PC-9 (cell line): ENCODE measurements at regions not wholly inside any gene's neighbourhood (a gene's known extent, or its start where the extent isn't known, plus 50 kb on each side); places are given as distances from the start of the nearest gene placed in this dataset.

Source experiments
- BruUV-seq: library from RNA; stranded (reverse); fragments of 400-500 nt; replicated peaks from 2 replicates; lab custom pipeline; 2021; lab: Mats Ljungman, UMichigan
- CTCF ChIA-PET: fragments of 300-600 bp; sonication (Branson Sonifier 250); formaldehyde crosslinking; loops from one replicate; lab custom pipeline; 2022; ENCODE audit warnings: antibody characterized with exemption; lab: Charles Lee
- POLR2A ChIA-PET: fragments of 300-600 bp; sonication (Branson Sonifier 250); formaldehyde crosslinking; loops from one replicate; lab custom pipeline; 2022; ENCODE audit warnings: antibody characterized with exemption; ENCODE audit not compliant: unreplicated experiment; lab: Charles Lee
- DNase-seq, 2 experiments: peaks; one replicate each; pipeline versions ENCODE4 v3.0.0 to v3.0.0-alpha.2; 2015 to 2022; ENCODE audit warnings: mixed read lengths in 1 of 2
- H2AFZ ChIP-seq: fragments of 200-600 bp; sonication (generic); 2 replicates; pipeline ENCODE4 v1.8.1; 2017; ENCODE audit warnings: antibody characterized with exemption
- H3F3A ChIP-seq: fragments of 200-600 bp; sonication (generic); 2 replicates; pipeline ENCODE4 v1.8.1; 2017; ENCODE audit warnings: antibody characterized with exemption, mild to moderate bottlenecking, low read depth; ENCODE audit not compliant: insufficient read depth
- H3K27ac ChIP-seq: fragments of 200-600 bp; sonication (generic); 2 replicates; pipeline ENCODE4 v1.6.1; 2016; ENCODE audit warnings: mixed run types
- H3K27me3 ChIP-seq: fragments of 200-600 bp; sonication (generic); 2 replicates; pipeline ENCODE4 v1.6.1; 2016; ENCODE audit warnings: low read depth, mixed run types; ENCODE audit not compliant: insufficient read depth
- H3K36me3 ChIP-seq: fragments of 200-600 bp; sonication (generic); 2 replicates; pipeline ENCODE4 v1.6.1; 2016; ENCODE audit warnings: low read depth, mixed run types
- H3K4me1 ChIP-seq: fragments of 200-600 bp; sonication (generic); replicated peaks from 2 replicates; pipeline ENCODE4 v1.6.1; 2016; ENCODE audit warnings: mixed run types; ENCODE audit not compliant: insufficient read depth
- H3K4me2 ChIP-seq: fragments of 200-600 bp; sonication (generic); 2 replicates; pipeline ENCODE4 v1.6.1; 2017; ENCODE audit warnings: mixed run types
- H3K4me3 ChIP-seq: fragments of 200-600 bp; sonication (generic); 2 replicates; pipeline ENCODE4 v1.6.1; 2016; ENCODE audit warnings: mixed run types
- H3K79me2 ChIP-seq: fragments of 200-600 bp; sonication (generic); 2 replicates; pipeline ENCODE4 v1.6.1; 2017; ENCODE audit warnings: low read depth, mixed run types
- H3K9me2 ChIP-seq: fragments of 200-600 bp; sonication (generic); 2 replicates; pipeline ENCODE4 v1.8.1; 2017; ENCODE audit warnings: mild to moderate bottlenecking; ENCODE audit not compliant: insufficient read depth
- H3K9me3 ChIP-seq: fragments of 200-600 bp; sonication (generic); 2 replicates; pipeline ENCODE4 v1.8.1; 2016; ENCODE audit warnings: low read depth; ENCODE audit not compliant: insufficient read depth
- H4K20me1 ChIP-seq: fragments of 200-600 bp; sonication (generic); 2 replicates; pipeline ENCODE4 v1.8.1; 2017; ENCODE audit not compliant: insufficient read depth
- CTCF ChIP-seq: fragments of 200-600 bp; sonication (generic); conservative IDR thresholded peaks from 2 replicates; pipeline ENCODE4 v1.6.1; 2017; ENCODE audit warnings: mixed run types, antibody characterized with exemption, mild to moderate bottlenecking, moderate library complexity
- EZH2 ChIP-seq: fragments of 200-600 bp; sonication (generic); IDR thresholded peaks from 2 replicates; pipeline ENCODE4 v1.8.0; 2017; ENCODE audit warnings: antibody characterized with exemption, low read depth
- intact Hi-C: fragments of 100-400 bp; cut with micrococcal nuclease; formaldehyde crosslinking; loops from one replicate; pipeline ENCODE4 v1.10.0; 2022; ENCODE audit not compliant: unreplicated experiment

GRCh38 chr3:23116081-23116837 is 86.9 kb upstream of the UBE2E2 start:
- no TSS peak for BruUV-seq
- Histone ChIP-seq H3K27ac (no peak overlapping the region), H3F3A (peaks cover 18% of the 10 kb centered on the region), H3K4me3 (no peak overlapping the region), H3K9me3 (no peaks in the 10 kb centered on the region), H3K36me3 (no peaks in the 10 kb centered on the region), H2AFZ (no peak overlapping the region), H4K20me1 (no peaks in the 10 kb centered on the region; the same call in none of the 2 replicates), H3K4me2 (peak overlapping the region; percentile 23), H3K4me1 (peaks cover 35% of the 10 kb centered on the region), H3K79me2 (no peaks in the 10 kb centered on the region), H3K9me2 (0 out of 2 replicates have a peak, but pooled peaks cover 3% of the 10 kb centered on the region), H3K27me3 (peaks cover 61% of the 10 kb centered on the region)
- intact Hi-C loops, result no loop called here
- ChIA-PET CTCF (no interaction called here), POLR2A (no interaction called here)
- DNase-seq, result no peak
- no peak for TF ChIP-seq EZH2

DNA sequence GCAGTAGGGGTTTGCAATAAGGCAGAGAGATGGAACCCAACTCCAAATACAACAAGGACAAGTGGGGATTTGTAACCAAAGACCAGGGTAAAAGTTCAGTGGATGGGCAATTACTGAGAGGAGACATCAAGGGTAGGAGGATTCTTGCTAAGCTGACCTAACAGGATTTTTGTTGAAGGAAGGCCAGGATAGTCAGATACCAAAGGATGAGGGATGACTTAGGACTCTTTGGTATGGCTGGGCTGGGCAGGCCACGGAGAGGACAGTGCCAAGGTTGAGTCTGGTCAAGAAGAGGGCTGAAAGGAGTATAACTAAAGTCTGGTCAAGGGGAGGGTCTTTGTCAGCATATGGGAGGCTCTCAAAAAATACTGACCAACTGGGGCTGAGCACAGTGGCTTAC is 85.3 kb upstream of the UBE2E2 start:
- ChIA-PET POLR2A (no interaction called here), CTCF (no interaction called here)
- Histone ChIP-seq H3K4me2 (no peak overlapping the region), H3K79me2 (no peaks in the 10 kb centered on the region), H3K27ac (no peak overlapping the region), H4K20me1 (no peaks in the 10 kb centered on the region; the same call in none of the 2 replicates), H2AFZ (no peak overlapping the region), H3K9me3 (no peaks in the 10 kb centered on the region), H3K36me3 (no peaks in the 10 kb centered on the region), H3F3A (peaks cover 18% of the 10 kb centered on the region), H3K4me1 (peaks cover 35% of the 10 kb centered on the region), H3K4me3 (no peak overlapping the region), H3K9me2 (0 out of 2 replicates have a peak, but pooled peaks cover 3% of the 10 kb centered on the region), H3K27me3 (peaks cover 64% of the 10 kb centered on the region)
- no TSS peak for BruUV-seq
- no peak for TF ChIP-seq EZH2
- no peak for TF ChIP-seq CTCF
- no peak for DNase-seq
- intact Hi-C loops, result no loop called here

GRCh38 chr3:23127196-23127595 is 75.9 kb upstream of the UBE2E2 start:
- Histone ChIP-seq H4K20me1 (no peaks in the 10 kb centered on the region), H3K79me2 (no peaks in the 10 kb centered on the region), H3K4me1 (peaks cover 25% of the 10 kb centered on the region), H3K4me3 (no peak overlapping the region), H3K27me3 (peaks cover 36% of the 10 kb centered on the region; the same call in 1 of the 2 replicates), H3K27ac (no peak overlapping the region), H3K9me3 (no peaks in the 10 kb centered on the region), H3K36me3 (no peaks in the 10 kb centered on the region), H3K4me2 (no peak overlapping the region), H3K9me2 (no peaks in the 10 kb centered on the region), H3F3A (0 out of 2 replicates have a peak, but pooled peaks cover 5% of the 10 kb centered on the region), H2AFZ (no peak overlapping the region)
- DNase-seq, result no peak
- CTCF ChIA-PET, result no interaction called here
- intact Hi-C loops, result no loop called here
- no TSS peak for BruUV-seq
- no peak for TF ChIP-seq EZH2
- no peak for TF ChIP-seq CTCF
- POLR2A ChIA-PET, result interaction anchor here (0.7 kb wide), 1 partner anchor 473 kb away, joined by 3 read pairs; no protein-coding TSS in a partner anchor
